ENCODE measurements at regions not wholly inside any gene's neighbourhood (a gene's known extent, or its start where the extent isn't known, plus 50 kb on each side); places are given as distances from the start of the nearest gene placed in this dataset.

DNA sequence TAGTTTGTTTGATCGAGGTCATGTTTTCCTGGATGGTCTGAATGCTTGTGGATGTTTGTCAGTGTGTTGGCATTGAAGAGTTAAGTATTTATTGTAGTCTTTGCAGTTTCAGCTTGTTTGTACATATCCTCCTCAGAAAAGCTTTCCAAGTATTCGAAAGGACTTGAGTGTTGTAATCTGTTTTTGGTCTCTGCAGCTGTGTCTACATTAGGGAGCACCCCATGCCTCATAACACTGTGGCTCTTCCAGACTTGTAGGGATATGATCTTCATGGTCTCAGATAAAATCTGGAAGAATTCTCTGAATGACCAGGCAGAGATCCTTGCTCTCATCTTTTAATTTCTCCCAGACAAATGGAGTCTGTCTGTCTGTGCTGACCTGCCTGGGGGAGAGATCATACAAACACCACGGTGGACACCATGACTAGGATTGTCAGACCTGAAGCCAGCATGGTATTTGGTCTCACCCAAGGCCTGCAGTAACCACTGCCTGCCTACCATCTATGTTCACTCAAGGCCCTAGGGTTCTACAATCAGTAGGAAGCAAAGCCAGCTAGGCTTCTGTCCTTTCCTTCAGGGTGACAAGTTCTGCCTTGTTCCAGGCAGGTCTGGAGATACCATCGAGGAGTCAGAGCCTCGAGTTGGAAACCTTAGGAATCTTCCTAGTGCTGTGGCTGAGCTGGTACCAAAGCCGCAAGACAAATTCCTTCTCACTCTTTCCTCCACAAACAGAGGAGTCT is 114.7 kb upstream of the KHDRBS2 start:
- TF ChIP-seq POLR2A (IDR thresholded peaks at IDR 0.05), result no peak
- TF ChIP-seq, protein P1, sequence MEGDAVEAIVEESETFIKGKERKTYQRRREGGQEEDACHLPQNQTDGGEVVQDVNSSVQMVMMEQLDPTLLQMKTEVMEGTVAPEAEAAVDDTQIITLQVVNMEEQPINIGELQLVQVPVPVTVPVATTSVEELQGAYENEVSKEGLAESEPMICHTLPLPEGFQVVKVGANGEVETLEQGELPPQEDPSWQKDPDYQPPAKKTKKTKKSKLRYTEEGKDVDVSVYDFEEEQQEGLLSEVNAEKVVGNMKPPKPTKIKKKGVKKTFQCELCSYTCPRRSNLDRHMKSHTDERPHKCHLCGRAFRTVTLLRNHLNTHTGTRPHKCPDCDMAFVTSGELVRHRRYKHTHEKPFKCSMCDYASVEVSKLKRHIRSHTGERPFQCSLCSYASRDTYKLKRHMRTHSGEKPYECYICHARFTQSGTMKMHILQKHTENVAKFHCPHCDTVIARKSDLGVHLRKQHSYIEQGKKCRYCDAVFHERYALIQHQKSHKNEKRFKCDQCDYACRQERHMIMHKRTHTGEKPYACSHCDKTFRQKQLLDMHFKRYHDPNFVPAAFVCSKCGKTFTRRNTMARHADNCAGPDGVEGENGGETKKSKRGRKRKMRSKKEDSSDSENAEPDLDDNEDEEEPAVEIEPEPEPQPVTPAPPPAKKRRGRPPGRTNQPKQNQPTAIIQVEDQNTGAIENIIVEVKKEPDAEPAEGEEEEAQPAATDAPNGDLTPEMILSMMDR (IDR thresholded peaks at IDR 0.05), result no peak
- no peak for TF ChIP-seq POLR2AphosphoS5 (IDR thresholded peaks at IDR 0.05)
- TF ChIP-seq EP300 (IDR thresholded peaks at IDR 0.05), result no peak
